Activated CD8-positive, alpha-beta memory T cell treated with anti-CD3 and anti-CD28 coated beads, Interleukin-2, amount 10 ng/mL, durations not matched to agents 7 days and 5 days (primary cell): ENCODE measurements at regions not wholly inside any gene's neighbourhood (a gene's known extent, or its start where the extent isn't known, plus 50 kb on each side); places are given as distances from the start of the nearest gene placed in this dataset.

Experiments
- ATAC-seq: fragments of 150-1000 bp; cut with Tn5 transposase; one replicate; pipeline ENCODE4 v1.10.0; 2021; ENCODE audit warnings: moderate library complexity
- CTCF ChIA-PET: fragments of 350-600 bp; sonication (Branson Sonifier 250); formaldehyde crosslinking; loops from one replicate; lab custom pipeline; 2021; ENCODE audit warnings: antibody characterized with exemption; lab: Charles Lee
- DNase-seq: peaks from one replicate; pipeline ENCODE4 v3.0.0-alpha.2; 2020
- H3K27ac Mint-ChIP-seq: one replicate; pipeline ENCODE4 v1.8.0; 2021; ENCODE audit warnings: mild to moderate bottlenecking, mixed read lengths
- H3K27me3 Mint-ChIP-seq: one replicate; pipeline ENCODE4 v1.8.0; 2021; ENCODE audit warnings: mixed read lengths
- H3K36me3 Mint-ChIP-seq: one replicate; pipeline ENCODE4 v1.8.0; 2021; ENCODE audit warnings: mild to moderate bottlenecking, mixed read lengths
- H3K4me1 Mint-ChIP-seq: one replicate; pipeline ENCODE4 v1.8.0; 2021; ENCODE audit warnings: mixed read lengths
- H3K4me3 Mint-ChIP-seq: one replicate; pipeline ENCODE4 v1.8.0; 2021; ENCODE audit warnings: mild to moderate bottlenecking, moderate library complexity, mixed read lengths
- H3K9me3 Mint-ChIP-seq: one replicate; pipeline ENCODE4 v1.8.0; 2022; ENCODE audit warnings: low read depth, mixed read lengths

GRCh38 chr4:24476282-24476681, 108.1 kb downstream of the DHX15 start:
- CTCF ChIA-PET, result interaction anchor here (0.6 to 1.3 kb wide), 4 partner anchors 9 to 1222 kb away, joined by 3 to 5 read pairs (median 4); no protein-coding TSS in a partner anchor
- Mint-ChIP-seq H3K36me3 (peaks cover 2% of the 10 kb centered on the region), H3K4me1 (peaks cover 13% of the 10 kb centered on the region), H3K27me3 (peaks cover 66% of the 10 kb centered on the region), H3K27ac (no peak overlapping the region), H3K4me3 (no peak overlapping the region), H3K9me3 (no peaks in the 10 kb centered on the region)
- ATAC-seq (no peak), DNase-seq (no peak)

GRCh38 chr4:24475756-24476155, 108.6 kb downstream of the DHX15 start:
- peaks cover 2% of the 10 kb centered on the region for H3K36me3 Mint-ChIP-seq
- CTCF ChIA-PET, result interaction anchor here (0.6 to 1.3 kb wide), 5 partner anchors 9 to 1223 kb away, joined by 3 to 5 read pairs (median 3); no protein-coding TSS in a partner anchor
- no peak overlapping the region for H3K4me3 Mint-ChIP-seq
- H3K27ac Mint-ChIP-seq, result no peak overlapping the region
- H3K27me3 Mint-ChIP-seq, result peaks cover 64% of the 10 kb centered on the region
- no peak for DNase-seq
- no peak for ATAC-seq
- no peaks in the 10 kb centered on the region for H3K9me3 Mint-ChIP-seq
- H3K4me1 Mint-ChIP-seq, result peaks cover 15% of the 10 kb centered on the region

GRCh38 chr4:24473309-24473721, 111.0 kb downstream of the DHX15 start:
- DNase-seq, result no peak
- no peak for ATAC-seq
- Mint-ChIP-seq H3K9me3 (no peaks in the 10 kb centered on the region), H3K4me3 (peak overlapping the region; percentile 78), H3K4me1 (peaks cover 33% of the 10 kb centered on the region), H3K27ac (peak overlapping the region; percentile 76), H3K27me3 (peaks cover 82% of the 10 kb centered on the region), H3K36me3 (peaks cover 2% of the 10 kb centered on the region)
- CTCF ChIA-PET, result interaction anchor here (0.8 to 1.4 kb wide), 4 partner anchors 16 to 108 kb away, joined by 3 to 4 read pairs (median 3); no protein-coding TSS in a partner anchor

- Mint-ChIP-seq H3K9me3 (no peaks in the 10 kb centered on the region), H3K27ac (peak overlapping the region; percentile 42), H3K27me3 (peaks cover 81% of the 10 kb centered on the region), H3K4me3 (peak overlapping the region; percentile 78), H3K4me1 (peaks cover 35% of the 10 kb centered on the region), H3K36me3 (peaks cover 2% of the 10 kb centered on the region)
- CTCF ChIA-PET, result interaction anchor here (0.8 to 1.4 kb wide), 4 partner anchors 16 to 109 kb away, joined by 3 to 4 read pairs (median 3); no protein-coding TSS in a partner anchor
- ATAC-seq, result peak; percentile 65
- DNase-seq, result peak; percentile 57
Measured at GRCh38 chr4:24472514-24473308, 111.6 kb downstream of the DHX15 start.

- peaks cover 35% of the 10 kb centered on the region for H3K4me1 Mint-ChIP-seq
- H3K9me3 Mint-ChIP-seq, result no peaks in the 10 kb centered on the region
- H3K27ac Mint-ChIP-seq, result no peak overlapping the region
- no peak for ATAC-seq
- no peak for DNase-seq
- CTCF ChIA-PET, result no interaction called here
- H3K27me3 Mint-ChIP-seq, result peaks cover 82% of the 10 kb centered on the region
- H3K4me3 Mint-ChIP-seq, result peak overlapping the region; percentile 78
- H3K36me3 Mint-ChIP-seq, result peaks cover 2% of the 10 kb centered on the region
Measured at GRCh38 chr4:24472161-24472510, 112.2 kb downstream of the DHX15 start.

GRCh38 chr4:24471486-24472160, 112.7 kb downstream of the DHX15 start:
- peaks cover 35% of the 10 kb centered on the region for H3K4me1 Mint-ChIP-seq
- no peaks in the 10 kb centered on the region for H3K9me3 Mint-ChIP-seq
- CTCF ChIA-PET, result interaction anchor here (0.6 to 1.4 kb wide), 2 partner anchors 80 to 508 kb away, joined by 3 read pairs; no protein-coding TSS in a partner anchor
- DNase-seq (no peak), ATAC-seq (no peak)
- H3K27ac Mint-ChIP-seq, result no peak overlapping the region
- H3K4me3 Mint-ChIP-seq, result peak overlapping the region; percentile 78
- H3K36me3 Mint-ChIP-seq, result peaks cover 2% of the 10 kb centered on the region
- H3K27me3 Mint-ChIP-seq, result peaks cover 82% of the 10 kb centered on the region

GRCh38 chr4:24470666-24471485, 113.5 kb downstream of the DHX15 start:
- peaks cover 35% of the 10 kb centered on the region for H3K4me1 Mint-ChIP-seq
- peaks cover 81% of the 10 kb centered on the region for H3K27me3 Mint-ChIP-seq
- peak overlapping the region; percentile 69 for H3K4me3 Mint-ChIP-seq
- ATAC-seq (peak; percentile 22), DNase-seq (peak; percentile 41)
- CTCF ChIA-PET, result interaction anchor here (0.6 to 1.4 kb wide), 3 partner anchors 18 to 509 kb away, joined by 3 read pairs; no protein-coding TSS in a partner anchor
- H3K9me3 Mint-ChIP-seq, result no peaks in the 10 kb centered on the region
- H3K27ac Mint-ChIP-seq, result no peak overlapping the region
- peaks cover 2% of the 10 kb centered on the region for H3K36me3 Mint-ChIP-seq

GRCh38 chr4:24468071-24468470, 116.3 kb downstream of the DHX15 start:
- no peak overlapping the region for H3K4me3 Mint-ChIP-seq
- H3K36me3 Mint-ChIP-seq, result peaks cover 2% of the 10 kb centered on the region
- H3K27ac Mint-ChIP-seq, result no peak overlapping the region
- peaks cover 77% of the 10 kb centered on the region for H3K27me3 Mint-ChIP-seq
- no peaks in the 10 kb centered on the region for H3K9me3 Mint-ChIP-seq
- CTCF ChIA-PET, result interaction anchor here (1.3 kb wide), 1 partner anchor 21 kb away, joined by 4 read pairs; no protein-coding TSS in a partner anchor
- H3K4me1 Mint-ChIP-seq, result peaks cover 29% of the 10 kb centered on the region
- DNase-seq (no peak), ATAC-seq (no peak)

GRCh38 chr4:24464566-24464965, 119.8 kb downstream of the DHX15 start:
- DNase-seq (no peak), ATAC-seq (no peak)
- H3K27ac Mint-ChIP-seq, result no peak overlapping the region
- H3K9me3 Mint-ChIP-seq, result no peaks in the 10 kb centered on the region
- H3K36me3 Mint-ChIP-seq, result no peaks in the 10 kb centered on the region
- H3K4me3 Mint-ChIP-seq, result no peak overlapping the region
- CTCF ChIA-PET, result no interaction called here
- H3K27me3 Mint-ChIP-seq, result peaks cover 64% of the 10 kb centered on the region
- H3K4me1 Mint-ChIP-seq, result peaks cover 13% of the 10 kb centered on the region

GRCh38 chr4:24456431-24456830, 127.9 kb downstream of the DHX15 start:
- CTCF ChIA-PET, result no interaction called here
- peaks cover 8% of the 10 kb centered on the region for H3K27me3 Mint-ChIP-seq
- no peaks in the 10 kb centered on the region for H3K9me3 Mint-ChIP-seq
- H3K27ac Mint-ChIP-seq, result no peak overlapping the region
- no peaks in the 10 kb centered on the region for H3K4me1 Mint-ChIP-seq
- ATAC-seq, result no peak
- H3K36me3 Mint-ChIP-seq, result no peaks in the 10 kb centered on the region
- no peak overlapping the region for H3K4me3 Mint-ChIP-seq
- DNase-seq, result no peak

- Mint-ChIP-seq H3K9me3 (no peaks in the 10 kb centered on the region), H3K27me3 (peaks cover 11% of the 10 kb centered on the region), H3K36me3 (no peaks in the 10 kb centered on the region), H3K27ac (no peak overlapping the region), H3K4me1 (no peaks in the 10 kb centered on the region), H3K4me3 (no peak overlapping the region)
- CTCF ChIA-PET, result no interaction called here
- DNase-seq, result no peak
- ATAC-seq, result no peak
Measured at GRCh38 chr4:24453951-24454350, 130.4 kb downstream of the DHX15 start.

- H3K9me3 Mint-ChIP-seq, result no peaks in the 10 kb centered on the region
- H3K4me3 Mint-ChIP-seq, result no peak overlapping the region
- H3K27me3 Mint-ChIP-seq, result peaks cover 11% of the 10 kb centered on the region
- no peak for DNase-seq
- H3K4me1 Mint-ChIP-seq, result no peaks in the 10 kb centered on the region
- no peaks in the 10 kb centered on the region for H3K36me3 Mint-ChIP-seq
- no peak for ATAC-seq
- H3K27ac Mint-ChIP-seq, result no peak overlapping the region
- CTCF ChIA-PET, result no interaction called here
Measured at GRCh38 chr4:24451870-24452269, 132.5 kb downstream of the DHX15 start.

GRCh38 chr4:24443200-24443599, 141.2 kb downstream of the DHX15 start:
- H3K27me3 Mint-ChIP-seq, result peaks cover 8% of the 10 kb centered on the region
- ATAC-seq, result no peak
- no peak for DNase-seq
- H3K4me1 Mint-ChIP-seq, result no peaks in the 10 kb centered on the region
- H3K4me3 Mint-ChIP-seq, result no peak overlapping the region
- no peak overlapping the region for H3K27ac Mint-ChIP-seq
- CTCF ChIA-PET, result no interaction called here
- no peaks in the 10 kb centered on the region for H3K9me3 Mint-ChIP-seq
- H3K36me3 Mint-ChIP-seq, result no peaks in the 10 kb centered on the region
